C4-2B (cell line): ENCODE measurements at regions not wholly inside any gene's neighbourhood (a gene's known extent, or its start where the extent isn't known, plus 50 kb on each side); places are given as distances from the start of the nearest gene placed in this dataset.

Source experiments
- ZFX ChIP-seq: fragments of 450-650 bp; IDR thresholded peaks from 2 replicates; pipeline ENCODE4 v1.6.1; 2017
- TF ChIP-seq, protein P1 (sequence below): fragments of 450-650 bp; conservative IDR thresholded peaks from 2 replicates; pipeline ENCODE4 v1.5.1; 2017; ENCODE audit warnings: mild to moderate bottlenecking

DNA sequence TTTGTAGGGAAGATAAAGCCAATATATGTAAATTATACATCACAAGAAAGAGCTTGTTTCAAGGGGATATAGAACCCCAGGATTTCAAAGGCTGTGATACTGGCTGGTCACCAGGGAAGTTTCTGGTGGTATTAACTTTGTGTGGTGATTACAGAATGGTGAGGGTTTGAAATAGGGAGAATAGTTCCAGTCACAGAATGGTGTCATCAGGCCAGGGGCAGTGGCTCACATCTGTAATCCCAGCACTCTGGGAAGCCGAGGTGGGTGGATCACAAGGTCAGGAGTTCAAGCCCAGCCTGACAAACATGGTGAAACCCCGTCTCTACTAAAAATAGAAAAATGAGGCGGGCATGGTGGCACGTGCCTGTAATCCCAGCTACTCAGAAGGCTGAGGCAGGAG is 183.8 kb upstream of the XYLT1 start:
- TF ChIP-seq, protein P1, sequence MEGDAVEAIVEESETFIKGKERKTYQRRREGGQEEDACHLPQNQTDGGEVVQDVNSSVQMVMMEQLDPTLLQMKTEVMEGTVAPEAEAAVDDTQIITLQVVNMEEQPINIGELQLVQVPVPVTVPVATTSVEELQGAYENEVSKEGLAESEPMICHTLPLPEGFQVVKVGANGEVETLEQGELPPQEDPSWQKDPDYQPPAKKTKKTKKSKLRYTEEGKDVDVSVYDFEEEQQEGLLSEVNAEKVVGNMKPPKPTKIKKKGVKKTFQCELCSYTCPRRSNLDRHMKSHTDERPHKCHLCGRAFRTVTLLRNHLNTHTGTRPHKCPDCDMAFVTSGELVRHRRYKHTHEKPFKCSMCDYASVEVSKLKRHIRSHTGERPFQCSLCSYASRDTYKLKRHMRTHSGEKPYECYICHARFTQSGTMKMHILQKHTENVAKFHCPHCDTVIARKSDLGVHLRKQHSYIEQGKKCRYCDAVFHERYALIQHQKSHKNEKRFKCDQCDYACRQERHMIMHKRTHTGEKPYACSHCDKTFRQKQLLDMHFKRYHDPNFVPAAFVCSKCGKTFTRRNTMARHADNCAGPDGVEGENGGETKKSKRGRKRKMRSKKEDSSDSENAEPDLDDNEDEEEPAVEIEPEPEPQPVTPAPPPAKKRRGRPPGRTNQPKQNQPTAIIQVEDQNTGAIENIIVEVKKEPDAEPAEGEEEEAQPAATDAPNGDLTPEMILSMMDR: no peak
- no peak for TF ChIP-seq ZFX
